K562 (cell line): ENCODE measurements at regions not wholly inside any gene's neighbourhood (a gene's known extent, or its start where the extent isn't known, plus 50 kb on each side); places are given as distances from the start of the nearest gene placed in this dataset.

Source experiments
- ATAC-seq: fragments of 200-7000 bp; cut with Tn5 transposase; 3 replicates; pipeline ENCODE4 v1.9.1; 2020; ENCODE audit warnings: moderate library complexity
- BruUV-seq: library from RNA; stranded (reverse); fragments of 400-500 nt; replicated peaks from 2 replicates; lab custom pipeline; 2021; lab: Mats Ljungman, UMichigan
- CTCF ChIA-PET: fragments of 300-600 bp; formaldehyde crosslinking; extraction: SDS; loops from one replicate; lab custom pipeline; 2021; ENCODE audit warnings: low intra/inter-chr PET ratio; lab: Yijun Ruan, JAX
- POLR2A ChIA-PET: fragments of 300-600, 350-650 bp; sonication (Branson Sonifier 250); formaldehyde crosslinking; extraction: SDS; loops from one replicate; lab custom pipeline; 2021; ENCODE audit warnings: antibody characterized with exemption, inconsistent platforms; lab: Yijun Ruan, JAX
- DNase-seq, 4 experiments: peaks; one replicate each; pipeline versions ENCODE4 v3.0.0 to v3.0.0-alpha.2; 2011 to 2018; ENCODE audit warnings: low spot score in 3 of 4, mixed read lengths in 3 of 4; ENCODE audit errors: extremely low read depth in 1 of 4
- FAIRE-seq: peaks from 2 replicates; lab custom pipeline; 2011; peaks lifted over from hg19 to GRCh38; lab: Jason Lieb, UNC
- H2AFZ ChIP-seq: 2 replicates; pipeline ENCODE4 v1.6.0; 2011; ENCODE audit warnings: low read depth, low read length, control low read depth, inconsistent platforms
- H3K27ac ChIP-seq: fragments of 200-600 bp; 3 replicates; pipeline ENCODE4 v1.8.0; 2011; ENCODE audit warnings: low read depth, mild to moderate bottlenecking, control low read depth, inconsistent platforms, low read length, moderate library complexity, mixed read lengths; ENCODE audit errors: extremely low read depth
- H3K27me3 ChIP-seq, 2 experiments: fragments of 300-600 bp in 1 of 2; 2 replicates in 1 of 2; 3 replicates in 1 of 2; pipeline versions ENCODE4 v1.6.0 to v1.8.0; 2011; ENCODE audit warnings: inconsistent platforms in 2 of 2, low read length in 2 of 2, mild to moderate bottlenecking in 1 of 2, mixed read lengths in 1 of 2, moderate library complexity in 1 of 2; ENCODE audit not compliant: control insufficient read depth in 2 of 2, insufficient read depth in 2 of 2
- H3K36me3 ChIP-seq: fragments of 300-600 bp; 3 replicates; pipeline ENCODE4 v1.8.0; 2011; ENCODE audit warnings: mild to moderate bottlenecking, low read length, inconsistent platforms; ENCODE audit not compliant: control insufficient read depth, insufficient read depth
- H3K4me1 ChIP-seq, 2 experiments: fragments of 200-600 bp in 1 of 2; replicated peaks in 1 of 2; 2 replicates in 1 of 2; 3 replicates in 1 of 2; pipeline versions ENCODE4 v1.5.1 to v1.8.0; 2011; ENCODE audit warnings: inconsistent platforms in 2 of 2, low read length in 2 of 2, mild to moderate bottlenecking in 1 of 2, mixed read lengths in 1 of 2, moderate library complexity in 1 of 2; ENCODE audit not compliant: control insufficient read depth in 2 of 2, insufficient read depth in 2 of 2
- H3K4me2 ChIP-seq: 2 replicates; pipeline ENCODE4 v1.6.1; 2011; ENCODE audit warnings: low read length, control low read depth, inconsistent platforms, mixed read lengths; ENCODE audit not compliant: insufficient read depth
- H3K4me3 ChIP-seq: fragments of 200-600 bp; sonication (generic), shearing (Covaris generic); 2 replicates; pipeline ENCODE4 v1.5.1; 2016; ENCODE audit warnings: control low read depth, inconsistent platforms
- H3K79me2 ChIP-seq: fragments of 200-600 bp; 3 replicates; pipeline ENCODE4 v1.8.0; 2011; ENCODE audit warnings: low read length, inconsistent platforms; ENCODE audit not compliant: control insufficient read depth, insufficient read depth
- H3K9ac ChIP-seq, 2 experiments: 2 replicates each; pipeline versions ENCODE4 v1.6.0 to v1.6.1; 2011; ENCODE audit warnings: low read depth in 2 of 2, low read length in 2 of 2, control low read depth in 1 of 2, inconsistent platforms in 1 of 2, mild to moderate bottlenecking in 1 of 2, mixed read lengths in 1 of 2; ENCODE audit not compliant: insufficient read depth in 1 of 2
- H3K9me1 ChIP-seq: one replicate; pipeline ENCODE4 v1.6.0; 2011; ENCODE audit warnings: inconsistent platforms, mild to moderate bottlenecking, low read length, moderate library complexity; ENCODE audit not compliant: control insufficient read depth, insufficient read depth
- H3K9me3 ChIP-seq: replicated peaks from 2 replicates; pipeline ENCODE4 v1.5.1; 2011; ENCODE audit warnings: low read depth, low read length, inconsistent platforms; ENCODE audit not compliant: control insufficient read depth, insufficient read depth
- H4K20me1 ChIP-seq: replicated peaks from 2 replicates; pipeline ENCODE4 v1.6.1; 2011; ENCODE audit warnings: low read length, inconsistent platforms, mixed read lengths; ENCODE audit not compliant: control insufficient read depth, insufficient read depth
- C11orf30 ChIP-seq: fragments of 450-650 bp; IDR thresholded peaks from 2 replicates; pipeline ENCODE4 v1.6.1; 2016; ENCODE audit warnings: low read depth, mild to moderate bottlenecking
- E2F3 ChIP-seq: fragments of 250-450 bp; sonication (Bioruptor Pico); IDR thresholded peaks from 2 replicates; pipeline ENCODE4 v1.4.0; 2020; ENCODE audit warnings: mild to moderate bottlenecking
- EP300 ChIP-seq: IDR thresholded peaks from 2 replicates; pipeline ENCODE4 v1.6.1; 2012; ENCODE audit warnings: low read length, improper control_type of control experiment
- KAT2B ChIP-seq: IDR thresholded peaks from one replicate; pipeline ENCODE4 v1.6.1; 2012; ENCODE audit warnings: low read depth, mild to moderate bottlenecking, control low read depth, inconsistent platforms, low read length, moderate library complexity
- MCM5 ChIP-seq: fragments of 450-650 bp; IDR thresholded peaks from 2 replicates; pipeline ENCODE4 v1.6.1; 2016; ENCODE audit warnings: low read depth
- NCOA4 ChIP-seq: fragments of 450-650 bp; IDR thresholded peaks from 2 replicates; pipeline ENCODE4 v1.6.1; 2018; ENCODE audit warnings: mild to moderate bottlenecking; ENCODE audit not compliant: partially characterized antibody
- NR2C1 ChIP-seq, 2 experiments: fragments of 450-650 bp; IDR thresholded peaks; 2 replicates each; pipeline ENCODE4 v1.6.1; 2017; ENCODE audit warnings: mild to moderate bottlenecking in 2 of 2, antibody characterized with exemption in 1 of 2, inconsistent platforms in 1 of 2, missing compliant biosample characterization in 1 of 2, missing genetic modification characterization in 1 of 2
- SMARCB1 ChIP-seq: IDR thresholded peaks from 2 replicates; pipeline ENCODE4 v1.6.1; 2011; ENCODE audit warnings: improper control_type of control experiment, low read depth; ENCODE audit not compliant: insufficient read length
- SNIP1 ChIP-seq: fragments of 450-650 bp; IDR thresholded peaks from 2 replicates; pipeline ENCODE4 v1.7.1; 2017; ENCODE audit warnings: low read depth, mild to moderate bottlenecking
- ZNF175 ChIP-seq: fragments of 200-800 bp; sonication (Bioruptor generic); IDR thresholded peaks from 2 replicates; pipeline ENCODE4 v1.6.1; 2016; ENCODE audit warnings: low read depth, mild to moderate bottlenecking, missing genetic modification characterization, missing compliant biosample characterization
- ZNF583 ChIP-seq: fragments of 250-450 bp; sonication (Bioruptor Pico); IDR thresholded peaks from 2 replicates; pipeline ENCODE4 v1.4.0; 2020
- ZNF668 ChIP-seq: fragments of 250-450 bp; sonication (Bioruptor Pico); IDR thresholded peaks from 2 replicates; pipeline ENCODE4 v1.8.0; 2022; ENCODE audit warnings: mild to moderate bottlenecking, inconsistent platforms
- WGBS: fragments of 100-300 bp; shearing (Covaris generic); methylation state at CpG from one replicate; pipeline ENCODE4 v1.1.6; 2016; ENCODE audit warnings: low coverage, mixed read lengths; ENCODE audit not compliant: insufficient coverage; ENCODE audit errors: missing lambda C conversion rate; 5-methylcytosine and 5-hydroxymethylcytosine counted together
- in situ Hi-C: fragments of 300-500 bp; cut with MboI; formaldehyde crosslinking; loops from 4 replicates; pipeline ENCODE4 v1.15.0; 2018; ENCODE audit warnings: inconsistent platforms, mixed read lengths
- intact Hi-C: fragments of 100-400 bp; cut with micrococcal nuclease; formaldehyde crosslinking; loops from 2 replicates; pipeline ENCODE4 v1.14.2; 2022

DNA sequence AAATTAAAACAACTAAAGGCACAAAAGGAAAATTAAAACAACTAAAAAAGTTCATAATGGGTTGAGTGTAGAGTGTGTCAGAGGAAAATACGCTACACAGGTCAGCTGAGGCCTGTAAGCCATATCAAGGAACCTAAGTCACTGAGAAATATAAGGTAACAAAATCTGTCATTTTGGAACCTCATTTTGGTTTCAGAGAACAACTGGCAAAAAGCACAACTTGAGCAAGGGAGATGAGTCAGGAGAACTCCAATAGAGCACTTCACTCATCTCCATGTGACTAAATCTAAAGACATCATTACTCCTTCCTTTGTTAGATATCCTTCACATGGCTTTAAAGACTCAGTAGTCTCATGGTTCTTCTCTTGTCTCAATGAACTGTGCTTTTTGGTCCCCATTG is 269.4 kb upstream of the POU5F2 start:
- ATAC-seq = no peak
- in situ Hi-C loops = no loop called here
- Histone ChIP-seq H3K9ac (no peak overlapping the region), H4K20me1 (no peaks in the 10 kb centered on the region), H3K4me3 (no peak overlapping the region), H3K36me3 (no peaks in the 10 kb centered on the region), H3K4me2 (no peak overlapping the region), H3K4me1 (no peaks in the 10 kb centered on the region), H3K27me3 (no peaks in the 10 kb centered on the region), H3K9me3 (no peaks in the 10 kb centered on the region), H3K79me2 (no peaks in the 10 kb centered on the region), H3K9me1 (no peaks in the 10 kb centered on the region), H3K27ac (no peak overlapping the region), H2AFZ (no peak overlapping the region)
- no peak for TF ChIP-seq NCOA4
- no peak for TF ChIP-seq E2F3 (CRISPR knock-in tag)
- TF ChIP-seq EP300 = no peak
- no peak for TF ChIP-seq SNIP1
- no peak for TF ChIP-seq C11orf30
- TF ChIP-seq ZNF668 = no peak
- no peak for TF ChIP-seq NR2C1 (IDR thresholded peaks at IDR 0.05)
- TF ChIP-seq NR2C1 (tag; IDR thresholded peaks at IDR 0.05) = no peak
- no peak for TF ChIP-seq MCM5
- TF ChIP-seq ZNF175 (CRISPR knock-in tag) = no peak
- no peak for TF ChIP-seq KAT2B
- TF ChIP-seq ZNF583 = no peak
- TF ChIP-seq SMARCB1 = no peak
- CTCF ChIA-PET = no interaction called here
- DNase-seq = no peak
- intact Hi-C loops = no loop called here
- no peak for FAIRE-seq
- POLR2A ChIA-PET = no interaction called here
- BruUV-seq = no TSS peak
- 38% methylated on average over 1 of the region's 1 CpG for WGBS
